Memory B cell (primary cell): ENCODE measurements at regions not wholly inside any gene's neighbourhood (a gene's known extent, or its start where the extent isn't known, plus 50 kb on each side); places are given as distances from the start of the nearest gene placed in this dataset.
"Not testable (repeated sequence)": the region's sequence is repeated elsewhere in the genome, so short reads cannot be mapped to it uniquely, and the experiment has no call there.

ENCODE experiments used
- ATAC-seq: fragments of 150-1000 bp; cut with Tn5 transposase; 2 replicates; pipeline ENCODE4 v1.10.0; 2021; ENCODE audit warnings: low read depth, mild to moderate bottlenecking, moderate library complexity
- DNase-seq, 2 donors: peaks; one replicate each; pipeline ENCODE4 v3.0.0; 2022; ENCODE audit warnings: low spot score in 2 of 2
- H3K27ac Mint-ChIP-seq: one replicate; pipeline ENCODE4 v1.8.0; 2022; ENCODE audit warnings: mild to moderate bottlenecking, moderate library complexity, mixed read lengths
- H3K27me3 Mint-ChIP-seq: one replicate; pipeline ENCODE4 v1.8.0; 2022; ENCODE audit warnings: mixed read lengths
- H3K36me3 Mint-ChIP-seq: one replicate; pipeline ENCODE4 v1.8.0; 2022; ENCODE audit warnings: mild to moderate bottlenecking, mixed read lengths
- H3K4me1 Mint-ChIP-seq: one replicate; pipeline ENCODE4 v1.8.0; 2022; ENCODE audit warnings: mixed read lengths
- H3K4me3 Mint-ChIP-seq: one replicate; pipeline ENCODE4 v1.8.0; 2022; ENCODE audit warnings: mild to moderate bottlenecking, moderate library complexity, mixed read lengths
- H3K9me3 Mint-ChIP-seq: one replicate; pipeline ENCODE4 v1.8.0; 2022; ENCODE audit warnings: mixed read lengths

DNA sequence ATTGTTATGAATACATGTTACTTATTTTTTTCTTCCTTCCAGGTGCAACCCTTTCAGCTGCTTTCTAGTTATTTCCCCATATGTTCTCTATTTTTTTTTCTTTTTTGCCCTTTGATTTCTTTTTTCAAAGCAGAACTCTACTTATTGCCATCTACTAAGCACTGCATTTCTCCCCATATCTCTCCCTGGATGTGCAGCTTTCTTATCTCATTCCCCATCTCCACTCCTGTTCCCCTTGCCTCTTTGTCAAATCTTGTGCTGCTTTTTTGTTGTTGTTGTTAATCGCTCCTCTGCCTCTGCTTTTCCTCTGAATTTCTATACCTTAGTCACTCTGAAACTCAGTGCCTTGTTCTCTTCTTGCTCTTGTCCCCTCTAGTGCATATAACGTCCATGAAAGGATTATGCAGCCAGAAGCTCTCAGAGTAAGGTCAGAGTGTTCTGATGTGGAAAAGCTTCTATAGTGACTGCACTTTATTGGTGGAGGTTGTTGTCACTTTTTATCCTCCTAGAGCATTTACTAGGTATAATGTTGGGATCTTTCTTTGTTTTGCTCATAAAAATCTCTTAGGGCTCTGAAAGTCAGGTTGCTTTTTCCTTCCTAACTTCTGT lies 51.1 kb upstream of the JADE1 start:
- ATAC-seq (no peak), DNase-seq (no peak)
- peaks cover 3% of the 10 kb centered on the region for H3K27me3 Mint-ChIP-seq
- H3K4me1 Mint-ChIP-seq: no peaks in the 10 kb centered on the region
- no peaks in the 10 kb centered on the region for H3K9me3 Mint-ChIP-seq
- no peaks in the 10 kb centered on the region for H3K36me3 Mint-ChIP-seq
- H3K27ac Mint-ChIP-seq: no peak overlapping the region
- no peak overlapping the region for H3K4me3 Mint-ChIP-seq

DNA sequence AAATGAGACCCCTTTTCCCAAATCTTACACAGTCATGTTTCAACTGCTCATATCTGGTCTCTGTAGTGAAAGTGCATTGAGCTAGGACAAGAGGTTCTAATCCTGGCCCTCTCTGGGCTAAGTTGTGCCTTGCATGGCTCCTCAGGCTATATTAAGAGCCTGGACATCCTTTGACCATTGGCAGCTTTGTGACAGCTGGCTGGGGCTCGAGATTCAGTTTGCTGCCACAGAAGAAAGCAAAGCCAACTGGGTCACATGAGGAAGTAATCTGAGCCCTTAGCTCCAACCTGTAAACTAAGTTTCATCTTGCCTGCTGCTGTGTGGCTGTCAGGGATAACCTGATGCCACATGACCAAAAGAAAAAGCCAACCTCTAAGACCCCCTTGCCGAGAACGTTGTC lies 51.8 kb upstream of the JADE1 start:
- H3K36me3 Mint-ChIP-seq: no peaks in the 10 kb centered on the region
- no peak for ATAC-seq
- H3K4me3 Mint-ChIP-seq: no peak overlapping the region
- no peaks in the 10 kb centered on the region for H3K9me3 Mint-ChIP-seq
- peaks cover 3% of the 10 kb centered on the region for H3K27me3 Mint-ChIP-seq
- no peak for DNase-seq
- no peaks in the 10 kb centered on the region for H3K4me1 Mint-ChIP-seq
- no peak overlapping the region for H3K27ac Mint-ChIP-seq

DNA sequence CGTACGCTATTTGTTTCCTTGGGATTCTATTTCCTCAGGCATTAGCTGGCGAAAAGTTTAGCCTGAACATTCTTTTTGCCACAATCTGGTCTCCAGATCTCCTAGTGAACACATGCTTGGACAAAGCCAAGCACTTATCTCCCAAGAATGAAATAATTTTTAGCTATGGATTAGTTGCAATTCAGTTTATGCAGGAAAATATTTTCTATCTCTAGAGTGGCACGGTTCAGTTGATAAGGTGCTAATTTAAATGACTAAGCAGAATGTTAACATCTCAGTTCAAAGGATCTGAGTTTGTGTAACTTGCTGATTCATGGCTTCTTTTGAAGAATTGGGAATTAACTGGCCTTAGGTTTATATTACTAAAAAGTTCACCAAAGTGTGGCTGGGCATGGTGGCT lies 58.1 kb upstream of the JADE1 start:
- no peak for ATAC-seq
- Mint-ChIP-seq H3K4me1 (no peaks in the 10 kb centered on the region), H3K27ac (no peak overlapping the region), H3K4me3 (no peak overlapping the region), H3K27me3 (peaks cover 2% of the 10 kb centered on the region), H3K9me3 (no peaks in the 10 kb centered on the region), H3K36me3 (no peaks in the 10 kb centered on the region)
- no peak for DNase-seq

DNA sequence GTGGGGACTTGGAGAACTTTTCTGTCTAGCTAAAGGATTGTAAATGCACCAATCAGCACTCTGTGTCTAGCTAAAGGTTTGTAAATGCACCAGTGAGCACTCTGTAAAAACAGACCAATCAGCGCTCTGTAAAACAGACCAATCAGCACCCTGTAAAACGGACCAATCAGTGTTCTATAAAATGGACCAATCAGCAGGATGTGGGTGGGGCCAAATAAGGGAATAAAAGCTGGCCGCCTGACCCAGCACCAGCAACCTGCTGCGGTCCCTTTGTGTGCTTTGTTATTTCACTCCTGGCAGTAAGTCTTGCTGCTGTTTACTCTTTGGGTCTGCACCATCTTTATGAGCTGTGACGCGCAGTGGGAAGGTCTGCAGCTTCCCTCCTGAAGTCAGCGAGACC lies 67.8 kb upstream of the JADE1 start:
- not testable (repeated sequence) for ATAC-seq, DNase-seq, H3K4me1 Mint-ChIP-seq, H3K27ac Mint-ChIP-seq, H3K27me3 Mint-ChIP-seq, H3K9me3 Mint-ChIP-seq, H3K36me3 Mint-ChIP-seq, H3K4me3 Mint-ChIP-seq

DNA sequence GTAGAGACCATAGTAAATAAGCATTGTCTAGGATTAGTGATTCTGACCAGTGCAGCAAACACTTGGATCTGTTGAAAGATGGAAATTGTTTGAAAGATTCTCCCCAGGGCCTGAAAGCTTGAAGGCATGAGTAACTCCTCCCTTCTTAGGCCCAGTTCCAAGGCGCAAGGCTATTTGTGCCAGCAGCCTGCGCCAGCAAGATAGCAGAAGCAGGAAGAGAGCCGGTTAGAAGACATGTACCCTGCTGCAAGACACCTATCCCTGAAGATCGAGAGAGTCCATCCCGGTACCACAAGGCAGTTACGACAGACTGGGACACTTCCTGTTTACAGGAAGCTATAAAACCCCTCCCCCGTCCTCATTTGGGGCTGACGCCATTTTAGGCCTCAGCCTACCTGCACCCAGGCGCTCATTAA lies 72.4 kb upstream of the JADE1 start:
- ATAC-seq: no peak
- no peak overlapping the region for H3K27ac Mint-ChIP-seq
- DNase-seq: no peak
- H3K27me3 Mint-ChIP-seq: no peaks in the 10 kb centered on the region
- H3K4me3 Mint-ChIP-seq: no peak overlapping the region
- no peaks in the 10 kb centered on the region for H3K9me3 Mint-ChIP-seq
- H3K4me1 Mint-ChIP-seq: no peaks in the 10 kb centered on the region
- H3K36me3 Mint-ChIP-seq: no peaks in the 10 kb centered on the region

DNA sequence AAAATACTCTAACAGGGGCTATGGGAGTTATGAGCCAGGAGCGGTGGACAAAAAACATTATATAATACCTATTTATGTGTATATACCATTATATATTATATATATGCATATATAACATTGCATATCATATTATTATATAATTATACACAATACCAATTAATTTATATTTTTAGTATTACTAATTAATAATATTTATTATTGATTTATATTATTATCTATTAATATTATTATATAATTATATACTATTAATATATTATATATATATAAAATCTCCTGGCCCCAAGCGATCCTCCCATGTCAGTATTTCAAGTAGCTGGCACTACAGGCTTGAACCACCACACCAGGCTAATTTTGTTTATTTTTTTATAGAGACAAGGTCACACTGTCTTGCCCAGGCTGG lies 73.8 kb upstream of the JADE1 start:
- no peak overlapping the region for H3K27ac Mint-ChIP-seq
- H3K4me3 Mint-ChIP-seq: no peak overlapping the region
- no peaks in the 10 kb centered on the region for H3K27me3 Mint-ChIP-seq
- H3K9me3 Mint-ChIP-seq: no peaks in the 10 kb centered on the region
- no peaks in the 10 kb centered on the region for H3K36me3 Mint-ChIP-seq
- H3K4me1 Mint-ChIP-seq: no peaks in the 10 kb centered on the region
- ATAC-seq (no peak), DNase-seq (no peak)

DNA sequence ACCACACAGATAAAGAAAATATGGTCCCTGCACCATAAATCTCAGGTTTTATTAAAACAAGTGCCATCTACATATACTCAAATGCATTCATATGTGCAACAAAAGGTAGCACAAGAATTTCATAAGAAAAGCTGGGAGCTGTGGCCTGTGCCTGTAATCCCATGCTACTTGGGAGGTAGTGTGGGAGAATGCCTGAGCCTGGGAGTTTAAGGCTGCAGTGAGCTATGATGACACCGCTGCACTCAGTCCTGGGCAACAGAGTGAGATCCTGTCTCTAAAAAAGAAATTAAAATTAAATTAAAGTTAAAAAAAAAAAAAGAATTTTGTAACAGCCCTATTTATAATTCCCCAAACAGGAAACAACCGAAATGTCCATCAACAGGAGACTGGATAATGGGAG lies 81.3 kb upstream of the JADE1 start:
- no peak overlapping the region for H3K27ac Mint-ChIP-seq
- DNase-seq (no peak), ATAC-seq (no peak)
- no peaks in the 10 kb centered on the region for H3K27me3 Mint-ChIP-seq
- H3K4me1 Mint-ChIP-seq: no peaks in the 10 kb centered on the region
- no peak overlapping the region for H3K4me3 Mint-ChIP-seq
- no peaks in the 10 kb centered on the region for H3K9me3 Mint-ChIP-seq
- no peaks in the 10 kb centered on the region for H3K36me3 Mint-ChIP-seq

DNA sequence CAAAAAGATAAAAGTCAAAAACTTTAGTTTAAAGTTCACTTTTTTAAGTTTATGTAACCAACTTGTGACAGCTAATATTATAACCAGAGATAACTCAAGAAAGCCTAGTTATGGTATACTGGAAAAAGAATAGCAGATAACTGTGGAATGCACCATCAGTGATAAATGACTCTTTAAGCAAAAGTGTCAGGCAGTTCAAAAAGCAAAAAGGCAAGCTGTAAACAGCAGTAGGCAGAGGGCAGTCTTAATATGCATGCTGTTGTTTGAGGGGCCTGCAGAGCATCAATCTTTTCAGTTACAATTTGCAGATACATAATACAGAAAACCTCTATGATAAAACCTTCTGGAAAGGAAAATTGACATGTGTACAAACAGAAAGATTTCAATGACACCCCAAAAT lies 81.8 kb upstream of the JADE1 start:
- no peaks in the 10 kb centered on the region for H3K4me1 Mint-ChIP-seq
- H3K27ac Mint-ChIP-seq: no peak overlapping the region
- no peaks in the 10 kb centered on the region for H3K27me3 Mint-ChIP-seq
- no peak for ATAC-seq
- DNase-seq: no peak
- H3K4me3 Mint-ChIP-seq: no peak overlapping the region
- H3K9me3 Mint-ChIP-seq: no peaks in the 10 kb centered on the region
- H3K36me3 Mint-ChIP-seq: no peaks in the 10 kb centered on the region

DNA sequence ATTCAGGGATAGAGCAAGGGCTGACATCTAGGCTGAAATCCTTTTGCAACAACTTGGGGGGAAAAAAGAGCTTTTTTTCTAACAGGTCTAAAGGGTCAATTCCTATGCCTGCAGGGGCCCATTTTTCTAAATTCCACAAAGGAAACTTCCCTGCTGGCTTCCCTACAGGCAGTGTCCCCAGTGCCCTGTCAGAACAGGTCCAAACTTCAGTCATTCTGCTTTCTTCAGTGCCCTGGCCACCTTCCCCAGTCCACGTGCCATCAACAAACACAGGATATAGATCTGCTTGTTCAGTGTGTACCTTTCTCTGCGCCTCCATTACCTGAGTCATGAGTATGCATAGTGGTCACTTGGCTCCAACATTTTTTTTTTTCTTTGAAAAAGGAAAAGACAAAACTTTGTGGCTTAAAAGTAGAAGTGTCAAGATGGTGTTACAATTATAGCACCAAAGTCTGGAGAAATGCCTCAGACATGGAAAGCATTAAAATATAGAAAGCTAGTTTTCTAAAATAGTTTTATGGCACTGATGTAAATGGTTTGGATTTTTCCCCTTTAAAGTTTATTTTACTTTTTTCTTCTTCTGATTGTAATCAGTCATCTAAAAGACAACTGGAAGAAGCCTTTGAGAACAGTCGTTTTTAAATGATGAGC lies 84.0 kb upstream of the JADE1 start:
- H3K4me1 Mint-ChIP-seq: no peaks in the 10 kb centered on the region

DNA sequence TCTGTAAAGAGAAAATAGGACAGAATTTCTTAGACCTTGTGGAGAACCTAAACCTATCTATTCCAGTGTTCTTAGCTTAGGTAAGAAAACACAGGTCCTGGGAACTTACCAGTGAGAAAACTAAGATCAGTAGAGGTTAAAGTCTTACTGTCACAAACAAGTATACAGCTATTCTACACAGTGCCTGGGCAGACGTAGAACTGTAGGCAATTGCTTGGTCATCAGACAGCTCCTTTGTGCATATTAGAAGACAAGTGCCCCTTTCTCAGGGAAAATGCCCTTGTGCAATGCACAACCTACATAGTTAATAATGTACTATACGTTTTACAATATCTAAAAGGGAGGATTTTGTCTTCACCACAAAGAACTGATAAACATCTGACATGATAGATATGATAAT lies 86.6 kb upstream of the JADE1 start:
- H3K4me3 Mint-ChIP-seq: no peak overlapping the region
- ATAC-seq: no peak

More for the DNA sequence above, 84.0 kb upstream of the JADE1 start:
- H3K36me3 Mint-ChIP-seq: no peaks in the 10 kb centered on the region
- DNase-seq (no peak), ATAC-seq (no peak)
- H3K27me3 Mint-ChIP-seq: no peaks in the 10 kb centered on the region
- no peak overlapping the region for H3K27ac Mint-ChIP-seq
- H3K9me3 Mint-ChIP-seq: no peaks in the 10 kb centered on the region
- no peak overlapping the region for H3K4me3 Mint-ChIP-seq

DNA sequence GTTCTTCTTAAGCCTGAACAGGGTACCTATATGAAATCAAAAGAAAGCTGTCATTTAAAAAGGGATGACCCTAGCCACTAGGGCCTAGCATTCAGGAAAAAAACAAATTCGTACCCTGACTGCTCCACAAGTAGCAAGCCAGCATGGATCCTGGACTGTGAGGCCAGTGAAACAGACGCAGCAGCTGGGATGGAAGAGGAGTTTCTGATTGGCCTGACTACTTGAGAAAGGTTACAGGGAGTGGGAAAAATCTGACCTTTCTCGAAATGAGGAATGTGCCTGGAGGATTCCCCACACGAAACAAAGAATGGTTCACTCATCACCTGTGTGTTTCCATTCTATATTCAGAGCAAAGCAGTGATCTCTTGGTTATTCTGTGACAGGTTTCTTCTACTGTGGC lies 87.6 kb upstream of the JADE1 start:
- Mint-ChIP-seq H3K4me3 (no peak overlapping the region), H3K27me3 (peaks cover 2% of the 10 kb centered on the region), H3K36me3 (no peaks in the 10 kb centered on the region), H3K27ac (no peak overlapping the region), H3K4me1 (no peaks in the 10 kb centered on the region), H3K9me3 (no peaks in the 10 kb centered on the region)
- DNase-seq (no peak), ATAC-seq (no peak)

More for the DNA sequence above, 86.6 kb upstream of the JADE1 start:
- DNase-seq: no peak
- H3K9me3 Mint-ChIP-seq: no peaks in the 10 kb centered on the region
- H3K27ac Mint-ChIP-seq: no peak overlapping the region
- no peaks in the 10 kb centered on the region for H3K4me1 Mint-ChIP-seq
- H3K27me3 Mint-ChIP-seq: peaks cover 2% of the 10 kb centered on the region
- no peaks in the 10 kb centered on the region for H3K36me3 Mint-ChIP-seq

DNA sequence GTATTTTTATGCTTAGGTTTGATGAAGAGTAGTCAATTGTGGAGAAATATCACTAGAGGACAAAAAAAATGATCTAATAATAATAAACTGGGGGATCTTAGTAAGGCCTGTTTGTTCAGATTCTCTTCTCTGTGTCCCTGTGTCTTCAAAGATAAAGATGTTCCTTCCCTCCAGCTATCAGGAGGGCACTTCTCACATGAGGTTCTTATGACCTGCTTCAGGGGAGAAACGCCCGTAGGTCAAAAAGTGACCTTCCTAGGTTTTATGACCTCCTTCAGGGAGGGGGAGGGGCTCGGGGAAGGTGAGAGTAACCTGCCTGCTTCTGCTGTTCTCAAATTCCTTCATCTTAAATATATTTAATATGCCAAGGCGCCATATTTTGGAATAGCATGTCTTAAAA lies 89.2 kb upstream of the JADE1 start:
- peaks cover 5% of the 10 kb centered on the region for H3K27me3 Mint-ChIP-seq
- no peak overlapping the region for H3K4me3 Mint-ChIP-seq
- ATAC-seq: no peak
- no peak overlapping the region for H3K27ac Mint-ChIP-seq
- no peaks in the 10 kb centered on the region for H3K9me3 Mint-ChIP-seq
- H3K4me1 Mint-ChIP-seq: no peaks in the 10 kb centered on the region
- no peak for DNase-seq
- no peaks in the 10 kb centered on the region for H3K36me3 Mint-ChIP-seq

DNA sequence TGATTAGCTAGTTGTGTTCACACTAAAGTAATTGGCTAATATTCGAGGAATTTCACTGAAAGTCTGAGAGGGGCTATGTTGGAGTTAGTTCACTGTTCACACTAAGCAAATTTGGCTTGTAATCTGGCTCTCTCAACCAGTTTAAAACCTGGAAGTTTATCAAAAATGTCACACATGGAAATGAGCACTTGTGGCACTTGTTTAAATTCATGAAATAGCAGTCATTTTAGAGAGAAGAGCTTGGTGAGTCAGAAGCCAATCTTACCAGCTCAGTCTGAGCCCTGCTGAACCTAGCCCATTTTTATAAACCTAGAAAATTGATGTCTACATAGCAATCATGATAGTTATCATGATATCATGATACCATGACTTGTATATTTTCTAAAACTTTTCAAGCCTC lies 90.7 kb upstream of the JADE1 start:
- H3K27ac Mint-ChIP-seq: no peak overlapping the region
- peaks cover 8% of the 10 kb centered on the region for H3K27me3 Mint-ChIP-seq
- H3K4me1 Mint-ChIP-seq: no peaks in the 10 kb centered on the region
- H3K9me3 Mint-ChIP-seq: no peaks in the 10 kb centered on the region
- no peak for ATAC-seq
- H3K36me3 Mint-ChIP-seq: no peaks in the 10 kb centered on the region
- H3K4me3 Mint-ChIP-seq: no peak overlapping the region
- no peak for DNase-seq

DNA sequence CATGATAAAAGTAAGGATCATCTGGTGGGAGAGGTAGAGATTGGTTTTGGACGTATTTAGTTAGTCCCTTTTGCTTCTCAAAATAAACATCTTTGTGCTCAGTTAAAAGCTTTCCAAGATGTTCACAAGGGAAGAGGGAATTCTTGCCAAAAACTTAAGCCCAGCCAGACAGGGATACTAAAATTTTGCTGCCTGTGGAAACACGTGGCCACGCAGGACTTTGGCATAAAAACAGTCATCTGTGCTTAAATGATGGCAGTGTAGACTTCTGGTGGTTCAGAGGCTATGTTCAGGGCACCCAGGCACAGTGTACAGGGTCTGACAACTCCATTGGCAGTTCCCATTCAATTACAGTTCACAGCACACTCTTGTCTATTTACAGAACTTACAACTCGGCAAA lies 93.2 kb upstream of the JADE1 start:
- no peak overlapping the region for H3K27ac Mint-ChIP-seq
- no peaks in the 10 kb centered on the region for H3K4me1 Mint-ChIP-seq
- H3K9me3 Mint-ChIP-seq: no peaks in the 10 kb centered on the region
- no peaks in the 10 kb centered on the region for H3K36me3 Mint-ChIP-seq
- no peak for ATAC-seq
- no peak overlapping the region for H3K4me3 Mint-ChIP-seq
- H3K27me3 Mint-ChIP-seq: peaks cover 8% of the 10 kb centered on the region
- no peak for DNase-seq

DNA sequence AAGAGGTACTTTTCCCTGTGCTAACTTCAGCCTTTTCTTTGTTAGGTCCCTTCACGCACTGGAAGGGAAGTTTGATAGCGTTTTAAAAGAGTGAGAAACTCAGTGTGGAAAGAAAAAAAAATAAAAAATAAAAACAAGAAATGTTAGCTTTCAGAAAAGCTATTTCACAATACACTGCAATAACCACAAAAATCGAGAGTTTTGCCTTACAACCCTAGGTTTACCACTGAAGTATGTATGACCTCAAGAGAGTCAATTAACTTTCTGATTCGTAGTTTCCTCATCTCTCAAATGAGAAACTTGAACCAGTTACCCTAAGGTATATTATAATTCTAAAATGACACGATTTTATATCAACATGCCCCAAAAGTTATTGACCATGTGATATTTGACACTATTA lies 93.9 kb upstream of the JADE1 start:
- DNase-seq: no peak
- peaks cover 8% of the 10 kb centered on the region for H3K27me3 Mint-ChIP-seq
- no peak overlapping the region for H3K4me3 Mint-ChIP-seq
- H3K36me3 Mint-ChIP-seq: no peaks in the 10 kb centered on the region
- H3K4me1 Mint-ChIP-seq: no peaks in the 10 kb centered on the region
- ATAC-seq: no peak
- H3K9me3 Mint-ChIP-seq: no peaks in the 10 kb centered on the region
- no peak overlapping the region for H3K27ac Mint-ChIP-seq
